SK-N-SH (cell line): ENCODE measurements at regions not wholly inside any gene's neighbourhood (a gene's known extent, or its start where the extent isn't known, plus 50 kb on each side); places are given as distances from the start of the nearest gene placed in this dataset.

Source experiments
- CTCF ChIA-PET: fragments of 300-600, 350-600 bp; formaldehyde crosslinking; extraction: SDS; loops from one replicate; lab custom pipeline; 2021; lab: Yijun Ruan, JAX
- POLR2A ChIA-PET: fragments of 350-600 bp; sonication (Branson Sonifier 250); formaldehyde crosslinking; extraction: SDS; loops from one replicate; lab custom pipeline; 2020; ENCODE audit warnings: antibody characterized with exemption, inconsistent platforms; lab: Yijun Ruan, JAX
- DNase-seq: peaks from one replicate; pipeline ENCODE4 v3.0.0; 2012
- H2AFZ ChIP-seq: fragments of 200-600 bp; sonication (generic); 2 replicates; pipeline ENCODE4 v1.8.1; 2016; ENCODE audit warnings: antibody characterized with exemption, mild to moderate bottlenecking, low read depth
- H3F3A ChIP-seq: fragments of 200-600 bp; sonication (generic); replicated peaks from 2 replicates; pipeline ENCODE3; 2016; ENCODE audit warnings: antibody characterized with exemption, mild to moderate bottlenecking; ENCODE audit not compliant: insufficient read depth
- H3K27ac ChIP-seq, 2 experiments: fragments of 200-500 bp in 1 of 2; fragments of 200-600 bp in 1 of 2; sonication (Bioruptor generic) in 1 of 2; sonication (generic), shearing (Covaris generic) in 1 of 2; 2 replicates each; pipeline versions ENCODE4 v1.5.1 to v1.6.1; 2014 to 2016; ENCODE audit warnings: low read depth in 2 of 2, inconsistent platforms in 1 of 2, low read length in 1 of 2, mild to moderate bottlenecking in 1 of 2, mixed read lengths in 1 of 2
- H3K27me3 ChIP-seq: fragments of 200-600 bp; sonication (generic), shearing (Covaris generic); 2 replicates; pipeline ENCODE4 v1.6.1; 2016; ENCODE audit warnings: mixed run types; ENCODE audit not compliant: insufficient read depth
- H3K36me3 ChIP-seq, 2 experiments: fragments of 200-500 bp in 1 of 2; fragments of 200-600 bp in 1 of 2; sonication (Bioruptor generic) in 1 of 2; sonication (generic) in 1 of 2; replicated peaks in 1 of 2; 2 replicates each; pipeline versions ENCODE3 to v1.5.1; 2014 to 2016; ENCODE audit warnings: low read length in 1 of 2, mild to moderate bottlenecking in 1 of 2; ENCODE audit not compliant: insufficient read depth in 2 of 2, control insufficient read depth in 1 of 2
- H3K4me1 ChIP-seq, 2 experiments: fragments of 200-500 bp in 1 of 2; fragments of 200-600 bp in 1 of 2; sonication (Bioruptor generic) in 1 of 2; sonication (generic), shearing (Covaris generic) in 1 of 2; 2 replicates each; pipeline versions ENCODE4 v1.5.1 to v1.6.1; 2014 to 2016; ENCODE audit warnings: low read depth in 1 of 2, low read length in 1 of 2, mixed run types in 1 of 2; ENCODE audit not compliant: insufficient read depth in 2 of 2, control insufficient read depth in 1 of 2
- H3K4me2 ChIP-seq: fragments of 200-600 bp; sonication (generic), shearing (Covaris generic); 2 replicates; pipeline ENCODE4 v1.6.1; 2017; ENCODE audit warnings: mixed run types
- H3K4me3 ChIP-seq, 2 experiments: fragments of 200-500 bp in 1 of 2; fragments of 200-600 bp in 1 of 2; sonication (Bioruptor generic) in 1 of 2; sonication (generic), shearing (Covaris generic) in 1 of 2; 2 replicates each; pipeline versions ENCODE4 v1.5.1 to v1.8.1; 2014 to 2016; ENCODE audit warnings: low read depth in 2 of 2, inconsistent platforms in 1 of 2, low read length in 1 of 2, mild to moderate bottlenecking in 1 of 2, mixed read lengths in 1 of 2, moderate library complexity in 1 of 2
- H3K79me2 ChIP-seq: fragments of 200-600 bp; sonication (generic); 2 replicates; pipeline ENCODE4 v1.8.1; 2017; ENCODE audit warnings: mild to moderate bottlenecking; ENCODE audit not compliant: insufficient read depth
- H3K9ac ChIP-seq: fragments of 200-600 bp; sonication (generic); 2 replicates; pipeline ENCODE4 v1.6.1; 2017; ENCODE audit warnings: mixed run types
- H3K9me2 ChIP-seq: fragments of 200-600 bp; sonication (generic); 2 replicates; pipeline ENCODE4 v1.6.1; 2017; ENCODE audit warnings: mixed run types
- H3K9me3 ChIP-seq: fragments of 200-600 bp; sonication (generic); 2 replicates; pipeline ENCODE4 v1.6.1; 2017; ENCODE audit warnings: mixed run types, mild to moderate bottlenecking, moderate library complexity
- H4K20me1 ChIP-seq: fragments of 200-600 bp; sonication (generic); 2 replicates; pipeline ENCODE4 v1.6.1; 2017; ENCODE audit warnings: mild to moderate bottlenecking, mixed run types; ENCODE audit not compliant: insufficient read depth
- FOSL2 ChIP-seq: IDR thresholded peaks from 2 replicates; pipeline ENCODE4 v1.4.0; 2012; ENCODE audit warnings: low read depth, mild to moderate bottlenecking, moderate library complexity, borderline replicate concordance
- GABPA ChIP-seq: IDR thresholded peaks from 2 replicates; pipeline ENCODE4 v1.4.0; 2012; ENCODE audit warnings: low read depth, mild to moderate bottlenecking
- MXI1 ChIP-seq: IDR thresholded peaks from 2 replicates; pipeline ENCODE4 v1.6.1; 2012; ENCODE audit warnings: mild to moderate bottlenecking, low read depth, low read length, improper control_type of control experiment
- NRF1 ChIP-seq: IDR thresholded peaks from 2 replicates; pipeline ENCODE4 v1.6.1; 2012; ENCODE audit warnings: low read depth, mild to moderate bottlenecking, low read length
- RAD21 ChIP-seq: IDR thresholded peaks from 2 replicates; pipeline ENCODE4 v1.6.1; 2012; ENCODE audit warnings: mild to moderate bottlenecking, low read length
- RCOR1 ChIP-seq: fragments of 150-350 bp; IDR thresholded peaks from 2 replicates; pipeline ENCODE4 v1.6.1; 2017; ENCODE audit warnings: antibody characterized with exemption, low read length
- RXRA ChIP-seq: IDR thresholded peaks from 2 replicates; pipeline ENCODE4 v1.4.0; 2012; ENCODE audit warnings: low read depth, mild to moderate bottlenecking, borderline replicate concordance
- SIN3A ChIP-seq: IDR thresholded peaks from 2 replicates; pipeline ENCODE4 v1.6.1; 2012; ENCODE audit warnings: low read depth, mild to moderate bottlenecking, low read length, moderate library complexity, borderline replicate concordance
- TAF1 ChIP-seq: IDR thresholded peaks from 2 replicates; pipeline ENCODE4 v1.6.1; 2012; ENCODE audit warnings: low read depth, mild to moderate bottlenecking, low read length, moderate library complexity, borderline replicate concordance
- TEAD4 ChIP-seq: IDR thresholded peaks from 2 replicates; pipeline ENCODE4 v1.4.0; 2012; ENCODE audit warnings: mild to moderate bottlenecking, borderline replicate concordance; ENCODE audit not compliant: insufficient read depth
- YY1 ChIP-seq: IDR thresholded peaks from 2 replicates; pipeline ENCODE4 v1.4.0; 2012; ENCODE audit warnings: low read depth, mild to moderate bottlenecking
- WGBS: methylation state at CpG from one replicate; pipeline ENCODE4 v1.1.6; 2017; ENCODE audit warnings: low lambda C conversion rate; 5-methylcytosine and 5-hydroxymethylcytosine counted together
- TF ChIP-seq, protein P1 (sequence below): IDR thresholded peaks from 2 replicates; pipeline ENCODE4 v1.4.0; 2012; ENCODE audit warnings: low read depth, borderline replicate concordance
- TF ChIP-seq, protein P2 (sequence below): fragments of 150-350 bp; IDR thresholded peaks from 2 replicates; pipeline ENCODE4 v1.6.1; 2016; ENCODE audit warnings: mild to moderate bottlenecking, low read depth, low read length
- TF ChIP-seq, protein P3 (sequence below): IDR thresholded peaks from 2 replicates; pipeline ENCODE4 v1.4.0; 2012; ENCODE audit warnings: low read depth, borderline replicate concordance

DNA sequence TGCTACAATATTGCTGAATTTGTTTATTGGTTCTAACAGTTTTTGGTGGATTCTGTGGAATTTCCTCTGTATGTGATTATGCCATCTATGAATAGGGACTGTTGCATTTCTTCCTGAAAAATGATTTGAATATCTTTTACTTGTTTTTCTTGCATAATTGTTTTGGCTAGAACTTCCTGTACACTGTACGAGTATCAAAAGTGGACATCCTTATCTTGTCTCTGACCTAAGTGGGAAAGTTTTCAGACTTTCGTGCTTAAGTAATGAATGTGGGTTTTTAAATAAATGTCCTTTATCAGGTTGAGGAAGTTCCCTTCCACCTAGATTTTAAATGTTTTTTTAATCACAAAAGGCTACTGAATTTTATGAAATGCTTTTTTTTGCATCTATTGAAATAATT, 203.8 kb upstream of the ATP10A start:
- TF ChIP-seq MXI1 (no peak), FOSL2 (no peak), RCOR1 (no peak), TEAD4 (no peak), RXRA (no peak), YY1 (no peak)
- TF ChIP-seq, protein P1, sequence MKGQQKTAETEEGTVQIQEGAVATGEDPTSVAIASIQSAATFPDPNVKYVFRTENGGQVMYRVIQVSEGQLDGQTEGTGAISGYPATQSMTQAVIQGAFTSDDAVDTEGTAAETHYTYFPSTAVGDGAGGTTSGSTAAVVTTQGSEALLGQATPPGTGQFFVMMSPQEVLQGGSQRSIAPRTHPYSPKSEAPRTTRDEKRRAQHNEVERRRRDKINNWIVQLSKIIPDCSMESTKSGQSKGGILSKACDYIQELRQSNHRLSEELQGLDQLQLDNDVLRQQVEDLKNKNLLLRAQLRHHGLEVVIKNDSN, result no peak
- TF ChIP-seq, protein P2, sequence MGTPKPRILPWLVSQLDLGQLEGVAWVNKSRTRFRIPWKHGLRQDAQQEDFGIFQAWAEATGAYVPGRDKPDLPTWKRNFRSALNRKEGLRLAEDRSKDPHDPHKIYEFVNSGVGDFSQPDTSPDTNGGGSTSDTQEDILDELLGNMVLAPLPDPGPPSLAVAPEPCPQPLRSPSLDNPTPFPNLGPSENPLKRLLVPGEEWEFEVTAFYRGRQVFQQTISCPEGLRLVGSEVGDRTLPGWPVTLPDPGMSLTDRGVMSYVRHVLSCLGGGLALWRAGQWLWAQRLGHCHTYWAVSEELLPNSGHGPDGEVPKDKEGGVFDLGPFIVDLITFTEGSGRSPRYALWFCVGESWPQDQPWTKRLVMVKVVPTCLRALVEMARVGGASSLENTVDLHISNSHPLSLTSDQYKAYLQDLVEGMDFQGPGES, result no peak
- H4K20me1 ChIP-seq, result no peaks in the 10 kb centered on the region
- ChIA-PET POLR2A (no interaction called here), CTCF (no interaction called here)
- H3K9me2 ChIP-seq, result no peaks in the 10 kb centered on the region
- H3K9me3 ChIP-seq, result no peaks in the 10 kb centered on the region
- WGBS, result 33% methylated on average over 2 of the region's 2 CpGs
- no peak overlapping the region for H3K9ac ChIP-seq
- no peaks in the 10 kb centered on the region for H3K79me2 ChIP-seq
- H3K36me3 ChIP-seq, result no peaks in the 10 kb centered on the region
- DNase-seq, result no peak
- no peak overlapping the region for H2AFZ ChIP-seq
- H3K4me1 ChIP-seq, result no peaks in the 10 kb centered on the region
- H3F3A ChIP-seq, result no peaks in the 10 kb centered on the region
- no peak overlapping the region for H3K27ac ChIP-seq
- H3K4me2 ChIP-seq, result no peak overlapping the region
- H3K4me3 ChIP-seq, result no peak overlapping the region
- no peaks in the 10 kb centered on the region for H3K27me3 ChIP-seq

DNA sequence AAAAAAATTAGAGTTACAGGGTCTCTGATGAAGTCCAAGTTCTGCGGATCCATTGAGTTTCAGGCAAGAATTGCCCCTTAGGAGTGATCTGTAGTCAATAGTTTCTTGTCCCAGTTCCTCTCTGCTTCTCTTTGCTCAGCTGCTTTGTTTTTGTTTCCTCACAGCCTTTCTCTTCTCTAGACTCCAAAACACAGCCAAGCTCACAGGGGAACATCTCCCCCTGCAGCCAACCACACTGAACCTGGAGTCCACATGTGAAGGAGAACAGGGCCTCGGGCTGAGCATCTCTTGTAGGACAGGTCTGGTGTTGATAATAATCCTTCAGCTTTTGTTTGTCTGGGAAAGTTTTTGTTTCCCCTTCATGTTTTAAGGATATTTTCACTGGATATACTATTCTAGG, 202.6 kb upstream of the ATP10A start:
- Histone ChIP-seq H3K4me2 (no peak overlapping the region), H3K79me2 (no peaks in the 10 kb centered on the region), H3K27ac (no peak overlapping the region), H3K36me3 (no peaks in the 10 kb centered on the region), H3K4me3 (no peak overlapping the region), H3K27me3 (no peaks in the 10 kb centered on the region), H3K4me1 (no peaks in the 10 kb centered on the region), H3K9me3 (no peaks in the 10 kb centered on the region), H3F3A (no peaks in the 10 kb centered on the region), H3K9me2 (no peaks in the 10 kb centered on the region), H4K20me1 (no peaks in the 10 kb centered on the region), H2AFZ (no peak overlapping the region), H3K9ac (no peak overlapping the region)
- TF ChIP-seq GABPA (no peak), RAD21 (no peak), TAF1 (no peak), FOSL2 (no peak), YY1 (no peak), NRF1 (no peak), SIN3A (no peak)
- TF ChIP-seq, protein P3, sequence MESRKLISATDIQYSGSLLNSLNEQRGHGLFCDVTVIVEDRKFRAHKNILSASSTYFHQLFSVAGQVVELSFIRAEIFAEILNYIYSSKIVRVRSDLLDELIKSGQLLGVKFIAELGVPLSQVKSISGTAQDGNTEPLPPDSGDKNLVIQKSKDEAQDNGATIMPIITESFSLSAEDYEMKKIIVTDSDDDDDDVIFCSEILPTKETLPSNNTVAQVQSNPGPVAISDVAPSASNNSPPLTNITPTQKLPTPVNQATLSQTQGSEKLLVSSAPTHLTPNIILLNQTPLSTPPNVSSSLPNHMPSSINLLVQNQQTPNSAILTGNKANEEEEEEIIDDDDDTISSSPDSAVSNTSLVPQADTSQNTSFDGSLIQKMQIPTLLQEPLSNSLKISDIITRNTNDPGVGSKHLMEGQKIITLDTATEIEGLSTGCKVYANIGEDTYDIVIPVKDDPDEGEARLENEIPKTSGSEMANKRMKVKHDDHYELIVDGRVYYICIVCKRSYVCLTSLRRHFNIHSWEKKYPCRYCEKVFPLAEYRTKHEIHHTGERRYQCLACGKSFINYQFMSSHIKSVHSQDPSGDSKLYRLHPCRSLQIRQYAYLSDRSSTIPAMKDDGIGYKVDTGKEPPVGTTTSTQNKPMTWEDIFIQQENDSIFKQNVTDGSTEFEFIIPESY, result no peak
- POLR2A ChIA-PET, result no interaction called here
- no peak for DNase-seq
- WGBS, result 11% methylated on average over 2 of the region's 2 CpGs
- CTCF ChIA-PET, result interaction anchor here (0.7 kb wide), 1 partner anchor 11 kb away, joined by 3 read pairs; no protein-coding TSS in a partner anchor
